Umbilical cord (tissue), 1 donor: ENCODE measurements at regions not wholly inside any gene's neighbourhood (a gene's known extent, or its start where the extent isn't known, plus 50 kb on each side); places are given as distances from the start of the nearest gene placed in this dataset.
A peak's percentile ranks its signal among the peaks of the same experiment; 100 is the strongest.

Source experiments
- DNase-seq: peaks from one replicate; pipeline ENCODE4 v3.0.0-alpha.2; 2015; ENCODE audit warnings: low spot score

DNA sequence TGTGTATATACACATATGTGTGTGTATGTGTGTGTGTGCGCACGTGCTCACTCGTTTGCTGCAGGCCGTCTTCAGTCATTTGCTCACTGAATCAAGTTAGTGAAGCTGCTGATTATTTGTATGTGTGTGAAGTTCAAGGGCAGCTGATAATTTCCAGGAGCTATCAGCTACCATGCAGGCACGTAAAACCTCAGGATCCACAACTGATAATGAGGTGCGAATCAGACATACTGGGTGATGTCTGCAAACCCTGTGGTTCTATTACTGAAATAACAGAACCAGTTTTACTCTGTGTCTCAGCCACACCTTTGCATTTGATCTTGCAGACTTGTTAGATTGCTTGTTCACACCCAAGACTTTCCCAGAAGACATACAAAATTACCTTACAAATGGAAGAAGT is 257.6 kb downstream of the TAF11L14 start:
- no peak for DNase-seq

DNA sequence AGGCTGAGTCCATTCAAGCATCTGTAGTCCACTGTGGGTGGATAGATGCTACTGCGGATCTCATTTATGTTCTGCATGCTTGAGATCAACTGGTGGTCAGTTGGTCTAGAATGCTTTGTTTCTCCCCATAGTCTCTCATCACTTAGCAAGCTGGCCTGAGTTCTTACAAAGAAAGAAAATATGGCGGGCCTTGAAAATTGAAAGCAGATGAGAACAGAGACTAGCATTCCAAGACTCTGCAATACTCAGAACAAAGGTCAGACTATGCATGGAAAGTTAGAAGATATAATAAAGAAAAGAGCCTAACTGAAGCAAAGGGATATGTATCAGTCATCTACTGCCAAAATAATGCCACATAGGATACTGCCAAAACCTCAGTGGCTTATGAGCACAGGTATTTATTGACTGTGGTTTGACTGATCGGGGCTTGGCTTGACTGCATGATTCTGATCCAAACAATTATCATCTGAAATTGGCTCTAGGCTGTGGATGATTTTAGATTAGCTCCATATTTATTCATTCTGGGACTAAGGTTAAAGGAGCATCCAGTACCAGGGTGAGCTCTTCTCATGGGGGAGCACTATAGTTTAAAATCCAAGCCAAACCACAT is 258.9 kb downstream of the TAF11L14 start:
- DNase-seq = no peak

DNA sequence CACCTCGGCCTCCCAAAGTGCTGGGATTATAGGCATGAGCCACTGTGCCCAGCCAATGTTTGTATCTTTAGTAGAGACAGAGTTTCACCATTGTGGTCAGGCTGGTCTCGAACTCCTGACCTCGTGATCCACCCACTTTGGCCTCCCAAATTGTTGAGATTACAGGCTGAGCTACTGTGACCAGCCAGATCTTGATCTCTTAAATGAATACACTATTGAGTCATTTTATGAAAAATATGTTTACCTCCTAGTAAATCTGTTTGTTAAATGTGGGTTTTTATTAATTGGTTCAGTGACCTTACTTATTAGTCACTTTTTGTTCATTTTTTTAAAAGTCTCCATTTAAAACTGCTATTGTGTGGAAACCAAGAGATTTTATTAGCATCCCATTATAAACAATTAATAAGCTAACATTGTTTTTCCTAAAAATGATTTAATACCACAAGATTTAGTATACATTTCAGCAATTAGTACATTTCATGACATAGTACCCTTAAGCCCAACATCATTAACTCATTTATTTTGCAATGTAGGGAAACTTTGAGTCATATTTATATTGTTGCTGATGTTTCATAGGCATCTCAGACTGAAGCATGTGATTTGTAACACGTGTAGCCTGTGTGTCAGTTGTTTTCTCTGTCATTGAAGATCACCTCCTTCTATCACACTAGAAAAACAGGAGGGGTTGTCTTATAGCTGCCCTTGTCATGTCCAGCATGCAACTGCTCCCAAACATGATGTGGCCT is 261.2 kb downstream of the TAF11L14 start:
- no peak for DNase-seq

DNA sequence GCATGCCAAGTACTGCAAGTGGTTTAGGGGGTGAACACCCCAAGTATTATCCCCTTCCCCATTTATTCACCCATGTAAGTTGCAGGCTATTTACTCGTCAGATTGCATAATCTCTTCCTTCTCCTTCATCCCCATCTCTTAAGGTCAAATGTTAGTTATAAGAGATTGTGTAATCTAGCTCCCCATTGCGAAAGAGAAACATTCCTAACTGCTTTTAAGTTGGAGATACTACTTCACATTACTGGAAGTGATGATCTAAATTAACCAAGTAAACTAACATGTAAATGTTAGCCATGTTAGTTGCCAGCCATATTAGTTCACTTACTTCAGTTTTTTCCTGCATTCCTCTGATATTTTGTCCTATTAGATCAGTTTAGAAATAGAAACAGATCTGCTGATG is 262.3 kb downstream of the TAF11L14 start:
- DNase-seq = peak; percentile 28

DNA sequence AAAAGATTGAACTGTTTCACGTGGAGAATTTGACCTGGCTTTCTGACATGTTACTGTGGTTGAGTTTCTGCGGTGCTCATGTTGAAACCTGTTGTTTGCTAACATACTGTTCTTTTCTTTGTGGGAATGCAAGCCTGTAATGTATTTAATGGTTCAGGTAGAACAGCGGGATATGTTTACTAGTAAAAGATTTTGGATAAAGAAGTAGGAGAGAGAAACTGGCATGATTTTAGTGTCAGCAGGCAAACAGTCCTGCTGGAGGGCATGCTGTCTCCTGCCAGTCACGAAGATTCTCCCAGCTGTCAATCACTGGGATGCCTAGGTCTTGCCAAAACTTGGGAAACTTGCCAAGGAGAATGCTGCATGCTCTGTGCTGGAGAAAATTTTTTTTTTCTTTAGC is 263.5 kb downstream of the TAF11L14 start:
- peak; percentile 4 for DNase-seq

DNA sequence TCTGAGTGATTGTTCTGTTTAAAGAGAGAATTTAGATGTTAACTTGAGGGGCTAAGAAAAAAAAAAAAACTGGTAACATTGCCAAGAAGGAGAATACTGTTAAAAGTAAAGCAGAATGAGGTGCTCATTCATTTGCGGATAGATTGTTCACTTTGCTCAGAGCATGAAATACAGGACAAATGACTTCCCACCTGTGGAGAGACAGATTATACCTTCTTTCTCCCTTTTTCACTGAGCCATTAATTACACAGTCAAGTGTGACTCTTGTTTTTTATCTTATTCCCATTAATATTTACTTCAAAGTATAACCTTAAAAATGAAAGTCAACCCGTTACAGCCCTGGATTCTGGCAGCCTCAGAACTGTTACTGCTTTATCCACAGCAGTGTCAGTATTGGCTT is 264.5 kb downstream of the TAF11L14 start:
- no peak for DNase-seq

DNA sequence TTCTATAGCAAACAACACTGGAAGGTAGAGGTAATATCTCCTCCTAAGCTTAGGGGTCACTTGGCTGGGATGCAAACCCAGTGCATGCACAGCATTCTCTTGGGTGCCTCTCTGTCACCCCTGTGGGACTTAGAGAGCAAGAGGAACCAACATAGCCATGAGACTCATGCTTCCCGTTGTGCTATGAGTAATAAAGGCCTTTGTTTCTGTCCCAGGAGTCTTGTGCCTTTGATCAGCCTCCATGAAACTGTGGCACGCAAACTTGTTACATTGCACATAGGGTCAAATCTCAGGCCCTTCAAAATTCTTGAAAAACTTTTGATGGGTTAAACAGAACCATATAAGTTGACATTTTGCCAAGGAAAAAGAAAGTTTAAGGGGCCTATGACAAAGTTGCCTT is 272.8 kb downstream of the TAF11L14 start:
- DNase-seq = no peak

DNA sequence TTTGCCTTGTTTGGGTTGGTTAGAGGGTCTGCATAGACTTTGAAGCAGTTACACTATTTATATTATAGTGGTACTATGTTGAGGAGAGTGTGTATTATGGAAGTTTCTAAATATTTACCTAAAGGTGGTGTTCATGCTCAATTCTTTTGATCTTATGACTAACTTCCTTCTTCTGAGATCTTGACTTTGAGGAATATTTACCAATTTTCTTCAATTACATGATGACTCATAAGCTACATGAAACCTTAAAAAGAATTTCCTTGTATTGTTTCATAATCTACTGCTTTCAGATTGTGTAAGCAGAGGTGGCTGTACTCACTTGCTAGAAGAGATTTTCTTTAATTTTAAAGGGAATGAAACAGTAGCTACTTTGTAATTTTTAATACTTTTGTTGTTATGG is 276.1 kb downstream of the TAF11L14 start:
- no peak for DNase-seq

DNA sequence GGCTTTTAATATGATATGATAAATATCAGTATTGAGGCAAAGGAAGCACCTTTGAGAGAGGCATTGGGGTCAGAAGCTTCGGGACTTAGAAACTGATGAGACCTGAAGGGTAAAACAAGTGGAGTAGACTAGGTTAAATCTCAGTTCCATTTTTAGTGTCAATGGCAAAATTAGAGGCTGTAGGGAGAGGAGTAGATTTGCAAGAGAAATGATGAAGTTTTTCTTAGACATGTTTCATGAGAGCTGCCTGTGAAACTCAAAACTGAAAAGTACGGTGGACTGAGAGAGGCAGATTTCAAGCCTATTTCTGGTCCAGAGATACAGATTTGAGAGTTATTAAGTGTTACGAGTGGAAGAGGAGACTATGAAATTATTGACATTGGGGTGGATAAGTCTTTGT is 278.5 kb downstream of the TAF11L14 start:
- no peak for DNase-seq

DNA sequence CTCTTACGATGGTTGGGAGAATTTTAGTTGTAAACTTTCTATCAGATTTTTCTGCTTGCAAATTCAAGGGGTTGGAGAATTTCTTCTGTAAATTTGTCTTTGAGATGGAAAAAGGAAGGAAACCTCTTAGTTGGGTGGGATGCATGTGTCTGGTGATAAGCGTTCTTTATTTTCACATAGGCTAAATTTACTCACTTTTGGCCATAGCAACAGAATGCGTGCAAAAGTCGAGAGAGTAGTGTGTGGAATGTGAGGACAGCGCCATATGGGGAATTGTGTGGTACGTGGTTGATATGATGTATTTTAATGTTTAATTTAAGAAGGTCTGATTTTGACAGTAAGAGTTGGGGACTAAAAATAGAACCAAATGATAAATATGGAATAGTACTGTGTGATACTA is 282.2 kb downstream of the TAF11L14 start:
- DNase-seq = peak; percentile 17

DNA sequence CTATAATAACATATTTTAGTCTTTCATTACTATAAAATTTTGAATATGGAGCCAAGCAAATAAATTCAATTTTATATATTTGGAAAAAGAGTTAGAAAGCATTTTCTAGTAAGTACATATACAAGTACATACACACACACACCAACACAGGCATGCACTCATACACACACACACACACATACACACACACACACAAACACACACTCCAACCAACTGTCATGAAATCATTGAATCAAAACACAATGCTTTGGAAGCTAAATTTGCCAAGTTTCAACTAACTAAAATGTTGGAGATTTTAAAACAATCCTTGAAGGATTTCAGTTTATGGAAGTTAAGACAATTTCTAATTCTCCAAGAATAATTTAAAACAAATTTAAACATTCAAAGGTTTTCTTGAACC is 283.2 kb downstream of the TAF11L14 start:
- no peak for DNase-seq

DNA sequence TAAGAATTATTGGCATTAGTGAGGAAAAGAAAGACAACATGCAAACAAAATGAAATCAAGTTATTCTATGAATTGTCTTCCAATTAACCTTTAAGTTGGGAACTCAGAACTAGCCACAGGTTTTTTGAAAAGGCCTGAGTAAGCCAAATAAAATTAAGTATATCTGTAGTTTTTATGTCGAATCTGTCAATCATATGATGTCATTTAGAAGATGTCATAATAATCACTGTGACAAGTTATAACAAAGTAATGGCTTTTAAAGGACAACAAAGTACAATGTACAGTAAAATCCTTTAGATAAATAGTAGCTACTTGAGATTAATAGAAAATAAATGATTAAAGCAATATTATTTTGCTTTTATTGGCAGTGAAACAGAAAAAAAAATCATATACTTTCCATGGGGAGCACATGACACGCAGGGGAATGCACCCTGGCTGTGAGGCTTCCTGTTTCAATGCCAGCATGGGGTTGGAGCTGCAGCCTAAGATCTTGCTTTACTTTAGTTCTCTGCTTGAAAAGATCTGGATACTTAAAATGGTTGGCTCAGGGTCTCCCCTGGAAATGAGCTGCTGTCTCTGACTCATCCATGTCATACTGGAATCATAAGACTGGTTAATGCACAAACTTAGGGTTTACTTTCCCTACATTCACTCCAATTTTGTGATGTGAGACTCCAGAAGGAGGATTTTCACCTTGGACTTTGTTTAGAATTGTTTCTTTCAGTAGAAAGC is 284.3 kb downstream of the TAF11L14 start:
- DNase-seq = peak; percentile 37

DNA sequence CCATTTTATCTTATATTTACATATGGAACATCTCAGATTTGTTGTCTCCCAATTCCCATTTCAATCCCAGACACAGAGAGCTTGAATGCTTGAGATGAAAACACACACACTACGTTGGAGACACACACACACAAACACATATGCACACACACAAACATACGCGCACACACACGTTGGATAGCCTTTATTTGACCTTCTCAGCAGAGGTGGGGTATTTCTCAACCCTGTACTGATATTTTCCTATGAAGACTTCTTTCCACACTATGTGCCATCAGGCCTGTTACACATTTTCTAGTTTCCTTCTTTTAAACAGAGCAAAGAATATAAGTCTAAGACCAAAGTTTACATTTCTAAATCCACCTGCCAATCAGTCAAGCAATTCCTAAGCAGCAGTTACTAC is 291.0 kb downstream of the TAF11L14 start:
- no peak for DNase-seq

DNA sequence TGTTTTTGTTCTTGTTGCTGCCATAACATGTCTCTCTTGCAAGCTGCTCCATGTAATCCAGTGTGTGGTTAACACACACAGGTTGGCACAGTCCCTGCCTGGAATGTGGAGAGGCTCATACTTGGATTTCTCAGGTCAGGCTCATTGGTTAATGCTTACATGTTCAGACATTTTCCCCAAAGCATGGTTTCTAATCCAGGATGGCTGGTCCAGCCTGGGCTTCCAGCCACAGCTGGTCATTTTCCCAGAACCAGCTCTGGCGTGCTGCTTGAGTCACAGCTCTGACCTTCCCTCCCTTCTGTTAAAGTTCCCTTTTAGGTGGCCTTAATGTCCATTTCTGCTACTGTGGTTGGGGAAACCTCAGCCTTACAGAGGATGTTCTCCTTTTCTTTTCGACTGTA is 294.3 kb downstream of the TAF11L14 start:
- DNase-seq = peak; percentile 57

DNA sequence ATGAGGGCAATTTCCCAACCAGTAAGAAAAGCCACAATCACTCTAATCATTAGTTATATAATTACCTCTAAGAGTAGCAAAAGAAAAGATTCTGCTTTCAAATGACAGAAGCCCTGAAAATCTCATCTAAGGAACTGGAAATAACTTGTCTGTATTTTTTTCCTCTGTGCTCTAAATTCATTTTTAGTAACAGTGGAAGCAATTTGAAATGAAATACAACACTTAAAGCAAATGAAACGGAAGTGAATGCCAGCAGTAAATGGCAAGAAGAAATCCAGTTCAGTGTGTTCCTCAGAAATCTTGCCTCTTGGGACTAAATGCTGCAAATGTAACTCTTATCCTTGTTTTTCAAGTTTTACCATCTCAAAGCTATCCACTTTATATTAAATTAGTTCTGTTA is 294.9 kb downstream of the TAF11L14 start:
- DNase-seq = no peak

DNA sequence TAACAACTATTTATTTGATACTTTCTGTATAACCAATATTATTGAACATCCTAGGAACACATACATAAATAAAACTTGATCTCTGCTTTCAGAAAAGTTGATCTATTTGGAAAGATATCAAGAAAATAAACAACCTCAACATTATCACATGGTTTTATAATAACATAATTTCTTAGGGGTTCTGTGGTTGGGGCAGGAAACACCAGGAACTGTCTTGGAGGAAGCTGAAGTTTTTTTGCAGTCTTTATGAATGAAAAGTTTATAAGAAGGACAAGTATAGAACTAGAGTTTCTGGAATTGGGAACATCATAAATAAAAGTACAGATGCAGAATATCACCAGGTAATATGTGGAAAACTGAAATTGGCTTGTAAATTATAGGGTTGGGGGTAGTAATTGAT is 296.1 kb downstream of the TAF11L14 start:
- no peak for DNase-seq

DNA sequence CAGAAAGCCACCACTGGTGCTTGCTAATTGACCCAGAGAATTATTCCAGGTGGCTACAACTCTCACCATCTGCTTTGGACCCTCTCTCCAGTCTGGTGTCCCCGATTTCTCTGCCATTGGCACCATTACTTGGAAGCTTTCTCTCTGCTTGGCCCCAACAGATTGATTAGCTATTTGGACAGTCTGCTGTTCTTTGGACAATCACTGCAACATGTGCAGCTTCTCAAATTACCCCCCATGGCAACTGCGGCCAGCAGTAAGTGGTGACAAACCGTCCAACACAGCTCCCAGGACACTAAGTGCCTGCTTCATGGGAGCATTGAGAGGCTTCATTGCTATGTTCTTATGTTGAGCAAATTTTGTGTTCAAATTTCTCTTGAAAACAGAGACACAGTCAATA is 309.8 kb downstream of the TAF11L14 start:
- DNase-seq = no peak

DNA sequence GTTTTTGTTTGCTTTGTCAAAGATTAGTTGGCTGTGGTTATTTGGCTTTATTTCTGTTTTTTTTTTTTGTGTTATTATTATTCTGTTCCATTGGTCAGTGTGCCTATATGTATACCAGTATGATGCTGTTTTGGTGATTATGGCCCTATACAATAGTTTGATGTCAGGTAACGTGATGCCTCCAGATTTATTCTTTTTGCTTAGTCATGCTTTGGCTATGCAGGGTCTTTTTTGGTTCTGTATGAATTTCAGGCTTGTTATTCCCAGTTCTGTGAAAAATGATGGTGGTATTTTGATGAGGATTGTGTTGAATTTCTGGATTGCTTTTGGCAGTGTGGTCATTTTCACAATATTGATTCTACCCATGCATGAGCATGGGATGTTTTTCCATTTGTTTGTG is 312.8 kb downstream of the TAF11L14 start:
- no peak for DNase-seq

DNA sequence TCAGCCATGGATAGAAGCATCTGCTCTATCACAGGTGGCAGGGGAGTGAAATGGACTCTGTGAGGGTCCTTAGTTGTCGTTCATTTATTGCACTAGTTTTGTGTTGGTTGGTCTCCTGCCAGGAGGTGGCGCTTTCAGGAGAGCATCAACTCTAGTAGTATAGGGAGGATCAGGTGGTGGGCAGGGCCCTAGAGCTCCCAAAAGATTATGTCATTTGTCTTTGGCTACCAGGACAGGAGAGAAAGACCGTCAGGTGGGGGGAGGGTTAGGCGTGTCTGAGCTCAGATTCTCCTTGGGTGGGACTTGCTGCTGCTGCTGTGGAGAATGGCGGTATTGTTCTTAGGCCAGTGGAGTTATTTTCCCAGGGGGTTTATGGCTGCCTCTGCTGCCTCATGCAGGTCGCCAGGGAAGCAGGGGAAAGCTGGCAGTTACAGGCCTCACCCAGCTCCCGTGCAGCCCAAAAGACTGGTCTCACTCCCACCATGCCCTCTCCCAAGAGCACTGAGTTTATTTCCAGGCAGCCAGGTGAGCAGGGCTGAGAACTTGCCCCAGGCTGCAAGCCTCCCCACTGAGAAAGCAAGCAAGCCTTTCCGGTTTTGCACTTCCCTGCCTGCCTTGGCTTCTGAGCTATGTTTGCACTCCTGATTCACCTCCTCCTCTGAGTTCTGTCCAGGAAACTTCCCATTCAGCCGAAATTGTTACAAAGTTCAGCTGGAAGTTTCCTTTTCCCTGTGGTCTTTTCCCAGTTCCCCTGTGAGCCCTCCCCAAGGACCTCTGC is 317.3 kb downstream of the TAF11L14 start:
- DNase-seq = no peak

DNA sequence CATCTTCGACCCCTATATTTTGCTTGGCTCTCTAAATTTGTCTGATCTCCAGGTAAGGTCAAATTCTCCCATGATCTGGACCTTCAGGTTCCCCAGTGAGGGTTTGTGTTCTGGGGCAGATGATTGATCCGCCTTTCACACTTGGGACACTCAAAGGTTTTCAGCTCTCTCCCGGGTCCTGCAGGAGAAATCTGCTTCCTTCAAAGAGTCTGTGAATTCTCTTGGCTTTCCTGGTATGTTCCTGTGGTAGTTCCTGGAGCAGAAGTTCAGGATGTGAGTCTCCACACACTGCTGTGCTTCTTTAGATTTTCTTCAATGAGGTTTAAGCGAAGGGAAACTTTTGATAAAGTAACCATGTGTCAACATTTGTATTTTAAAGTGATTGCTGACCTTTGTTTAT is 318.0 kb downstream of the TAF11L14 start:
- DNase-seq = no peak

DNA sequence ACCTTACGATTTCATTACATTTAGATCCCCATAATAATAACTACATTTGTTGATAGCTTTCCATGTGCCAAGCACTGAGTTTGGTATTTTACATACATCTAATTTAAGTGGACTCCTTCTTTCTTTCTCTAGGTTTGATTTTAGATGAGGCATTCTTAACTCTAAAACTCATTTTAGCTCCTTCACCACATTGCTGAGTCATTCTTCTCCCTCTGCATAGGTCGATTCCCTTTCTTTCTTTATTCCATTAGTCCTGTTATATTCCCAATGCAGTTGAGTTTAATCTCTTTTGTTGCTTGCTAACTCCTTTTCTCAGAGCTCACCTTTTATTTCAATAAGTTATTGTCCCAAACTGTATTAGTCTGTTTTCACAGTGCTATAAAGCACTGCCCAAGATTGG is 329.8 kb downstream of the TAF11L14 start:
- no peak for DNase-seq
